ENCODE measurements at regions not wholly inside any gene's neighbourhood (a gene's known extent, or its start where the extent isn't known, plus 50 kb on each side); places are given as distances from the start of the nearest gene placed in this dataset.

DNA sequence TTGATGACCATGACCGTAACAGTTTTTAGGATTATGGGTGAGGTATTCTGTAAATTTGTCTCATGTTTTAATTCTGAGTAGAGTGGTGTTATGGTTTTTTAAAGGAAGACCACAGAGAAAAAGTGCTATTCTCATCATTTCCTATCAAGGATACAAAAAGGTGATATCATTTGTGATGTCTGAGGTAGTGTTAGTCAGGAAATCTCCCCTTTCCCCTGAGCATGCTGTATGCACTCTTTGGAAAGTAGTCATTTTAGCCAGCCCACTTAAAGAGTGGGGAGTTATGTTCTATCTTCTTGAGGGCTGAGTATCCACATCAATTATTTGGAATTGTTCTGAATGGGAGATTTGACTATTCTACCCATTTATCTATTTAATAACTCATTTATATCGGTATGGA, 414.2 kb upstream of the SLC14A2 start:
- intact Hi-C loops (cut with DNase I): no loop called here
- WGBS: 99% methylated on average over 2 of the region's 2 CpGs
- no peaks in the 10 kb centered on the region for H3K36me3 ChIP-seq
- H3K27ac ChIP-seq: no peak overlapping the region
- no peaks in the 10 kb centered on the region for H3K27me3 ChIP-seq (replicated peaks; ENCODE audit: insufficient read depth)
- DNase-seq (ENCODE audit: low spot score): no peak
- no peak for TF ChIP-seq POLR2A (IDR thresholded peaks at IDR 0.05)
- no peak for TF ChIP-seq POLR2AphosphoS5 (IDR thresholded peaks at IDR 0.05)
- no peak for TF ChIP-seq CTCF (IDR thresholded peaks at IDR 0.05)
- no peak overlapping the region for H3K4me3 ChIP-seq
- no peaks in the 10 kb centered on the region for H3K9me3 ChIP-seq
- no peaks in the 10 kb centered on the region for H3K4me1 ChIP-seq (replicated peaks)

DNA sequence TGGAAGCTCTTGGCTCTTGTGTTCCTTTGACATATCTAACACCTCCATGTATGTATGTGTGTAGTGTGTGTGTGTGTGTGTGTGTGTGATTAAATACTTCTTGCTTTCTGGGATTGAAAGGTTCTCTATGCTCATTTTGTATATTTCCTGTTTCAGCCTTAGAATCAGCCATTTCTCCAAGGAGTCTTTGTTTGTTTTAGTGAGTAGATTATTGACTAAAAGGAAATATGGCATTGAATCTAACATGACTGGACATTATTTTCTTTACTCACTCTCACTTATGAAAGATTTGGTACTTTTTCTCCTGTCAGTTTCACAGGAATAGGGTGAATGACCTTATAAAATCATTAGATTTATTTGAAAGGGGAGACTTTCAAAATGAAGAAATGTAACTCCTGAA, 413.8 kb upstream of the SLC14A2 start:
- Histone ChIP-seq H3K27ac (no peak overlapping the region), H3K36me3 (no peaks in the 10 kb centered on the region), H3K27me3 (replicated peaks; ENCODE audit: insufficient read depth) (no peaks in the 10 kb centered on the region), H3K4me3 (no peak overlapping the region), H3K4me1 (replicated peaks) (no peaks in the 10 kb centered on the region), H3K9me3 (no peaks in the 10 kb centered on the region)
- intact Hi-C loops (cut with DNase I): no loop called here
- TF ChIP-seq POLR2A (IDR thresholded peaks at IDR 0.05) (no peak), POLR2AphosphoS5 (IDR thresholded peaks at IDR 0.05) (no peak), CTCF (IDR thresholded peaks at IDR 0.05) (no peak)
- DNase-seq (ENCODE audit: low spot score): no peak

- DNase-seq (ENCODE audit: low spot score): no peak
- TF ChIP-seq CTCF (IDR thresholded peaks at IDR 0.05) (no peak), POLR2A (IDR thresholded peaks at IDR 0.05) (no peak), POLR2AphosphoS5 (IDR thresholded peaks at IDR 0.05) (no peak)
- Histone ChIP-seq H3K9me3 (no peaks in the 10 kb centered on the region), H3K27me3 (replicated peaks; ENCODE audit: insufficient read depth) (no peaks in the 10 kb centered on the region), H3K27ac (no peak overlapping the region), H3K4me1 (replicated peaks) (no peaks in the 10 kb centered on the region), H3K36me3 (no peaks in the 10 kb centered on the region), H3K4me3 (no peak overlapping the region)
- intact Hi-C loops (cut with DNase I): no loop called here
These were observed 413.2 kb upstream of the SLC14A2 start for GRCh38 chr18:45202061-45202460.

- Histone ChIP-seq H3K4me3 (no peak overlapping the region), H3K27me3 (replicated peaks; ENCODE audit: insufficient read depth) (no peaks in the 10 kb centered on the region), H3K36me3 (no peaks in the 10 kb centered on the region), H3K27ac (no peak overlapping the region), H3K9me3 (no peaks in the 10 kb centered on the region), H3K4me1 (replicated peaks) (no peaks in the 10 kb centered on the region)
- intact Hi-C loops (cut with DNase I): no loop called here
- TF ChIP-seq POLR2AphosphoS5 (IDR thresholded peaks at IDR 0.05) (no peak), POLR2A (IDR thresholded peaks at IDR 0.05) (no peak), CTCF (IDR thresholded peaks at IDR 0.05) (no peak)
- WGBS: 90% methylated on average over 2 of the region's 2 CpGs
- no peak for DNase-seq (ENCODE audit: low spot score)
These were observed 411.6 kb upstream of the SLC14A2 start for GRCh38 chr18:45203677-45204076.

GRCh38 chr18:45207328-45207727, 407.9 kb upstream of the SLC14A2 start:
- DNase-seq (ENCODE audit: low spot score): no peak
- Histone ChIP-seq H3K27me3 (replicated peaks; ENCODE audit: insufficient read depth) (no peaks in the 10 kb centered on the region), H3K9me3 (no peaks in the 10 kb centered on the region), H3K27ac (no peak overlapping the region), H3K36me3 (no peaks in the 10 kb centered on the region), H3K4me1 (replicated peaks) (no peaks in the 10 kb centered on the region), H3K4me3 (no peak overlapping the region)
- intact Hi-C loops (cut with DNase I): no loop called here
- no peak for TF ChIP-seq POLR2A (IDR thresholded peaks at IDR 0.05)
- TF ChIP-seq CTCF (IDR thresholded peaks at IDR 0.05): no peak
- no peak for TF ChIP-seq POLR2AphosphoS5 (IDR thresholded peaks at IDR 0.05)
- WGBS: 84% methylated on average over 2 of the region's 2 CpGs
